Stimulated activated naive CD4-positive, alpha-beta T cell (primary cell): ENCODE measurements at regions not wholly inside any gene's neighbourhood (a gene's known extent, or its start where the extent isn't known, plus 50 kb on each side); places are given as distances from the start of the nearest gene placed in this dataset.

Experiments used
- DNase-seq, 6 experiments: peaks; one replicate each; lab custom pipeline; 2025; lab: John Stamatoyannopoulos, UW

DNA sequence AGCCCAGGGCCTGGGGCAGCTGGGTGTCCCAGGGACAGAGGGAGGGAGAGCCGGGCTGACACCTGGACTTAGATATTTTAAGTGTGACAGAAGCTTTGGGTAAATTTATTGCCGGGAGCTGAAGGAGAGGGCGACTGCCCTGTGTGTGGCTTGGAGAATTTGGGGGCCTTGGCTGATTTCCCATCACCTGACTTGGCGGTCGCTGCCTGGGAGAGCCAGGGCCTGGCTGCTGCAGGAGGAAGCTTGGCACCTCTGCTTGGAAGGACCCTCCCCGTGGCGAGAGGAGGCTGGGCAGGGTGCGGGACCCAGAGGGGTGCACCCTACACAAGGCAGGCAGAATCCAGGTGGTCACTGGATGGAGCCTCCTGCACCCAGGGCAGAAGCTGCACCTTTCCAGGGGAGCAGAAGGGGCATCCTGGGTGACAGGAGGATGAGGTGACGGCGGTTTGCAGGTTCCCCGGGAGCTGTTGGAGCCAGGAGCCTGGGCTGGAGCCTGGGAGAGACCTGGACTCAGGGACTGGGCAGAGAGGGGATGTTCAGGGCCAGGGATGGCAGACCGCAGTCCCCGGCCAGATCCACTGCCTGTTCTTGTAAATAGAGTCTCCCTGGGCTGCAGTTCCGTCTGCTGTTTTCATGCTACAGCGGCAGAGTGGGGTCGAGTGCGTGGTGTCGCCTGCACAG lies 72.0 kb downstream of the RGS12 start:
- no peak for DNase-seq

DNA sequence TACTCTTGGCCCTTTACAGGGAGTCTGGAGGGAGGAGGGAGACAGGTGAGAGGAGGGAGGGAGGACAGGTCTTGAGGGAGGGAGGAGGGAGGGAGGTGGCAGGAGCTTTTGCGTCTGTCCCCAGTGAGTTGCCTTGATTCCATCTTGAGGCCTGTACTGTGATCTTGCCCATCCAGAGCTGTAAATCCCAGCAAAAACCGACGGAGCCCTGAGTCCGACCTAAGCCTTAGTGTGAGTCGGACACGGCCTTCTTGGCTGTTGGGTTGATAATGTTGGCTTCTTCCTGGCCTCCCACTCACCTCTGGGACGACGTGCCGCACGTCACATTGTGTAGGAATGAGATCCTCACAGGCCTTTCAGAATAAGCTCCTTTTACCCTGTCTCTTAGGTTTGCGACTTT lies 72.5 kb downstream of the RGS12 start:
- no peak for DNase-seq

GRCh38 chr4:3365871-3366842 lies 73.3 kb downstream of the RGS12 start:
- DNase-seq: no peak

DNA sequence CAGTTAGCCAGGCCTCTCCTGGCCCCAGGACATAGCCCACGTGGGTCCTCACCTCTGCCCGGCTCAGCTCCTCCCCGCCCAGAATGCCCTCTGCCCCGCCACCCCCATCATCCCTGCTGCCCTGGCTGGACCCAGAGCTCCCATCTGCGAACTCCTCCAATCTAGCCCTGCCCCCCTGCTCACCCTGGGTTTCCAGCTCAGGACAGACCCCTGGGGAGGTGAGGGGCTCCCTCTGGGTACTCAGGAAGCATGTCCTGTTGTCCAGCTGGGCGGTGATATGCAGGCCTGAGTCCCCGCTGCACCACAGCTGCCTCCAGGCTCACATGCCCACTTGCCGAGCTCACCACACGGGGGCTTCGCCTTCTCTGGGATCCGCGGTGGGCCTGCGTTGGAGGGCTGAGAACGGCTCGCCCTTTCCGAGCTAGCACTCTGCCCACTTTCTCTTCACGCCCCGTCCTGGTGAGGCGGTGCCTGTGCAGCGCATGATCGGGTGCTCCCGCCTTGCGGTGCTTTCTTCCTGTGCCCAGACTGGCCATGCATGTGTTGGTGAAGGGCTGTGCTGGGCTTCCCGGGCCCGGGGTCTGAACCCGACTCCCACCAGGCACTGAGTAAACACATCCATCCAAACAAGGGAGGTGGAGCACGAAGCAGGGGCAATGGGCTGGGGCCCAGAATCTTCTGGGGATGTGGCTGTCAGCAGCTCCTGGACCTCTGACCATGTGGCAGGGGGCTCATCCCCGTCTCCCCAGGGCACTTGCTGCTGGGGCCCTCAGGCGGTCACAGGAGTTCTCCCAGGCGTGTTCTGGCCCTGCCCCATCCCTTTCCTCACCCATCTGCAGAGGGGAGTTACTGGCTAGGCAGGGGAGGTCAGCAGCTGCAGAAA lies 74.3 kb downstream of the RGS12 start:
- DNase-seq: no peak

DNA sequence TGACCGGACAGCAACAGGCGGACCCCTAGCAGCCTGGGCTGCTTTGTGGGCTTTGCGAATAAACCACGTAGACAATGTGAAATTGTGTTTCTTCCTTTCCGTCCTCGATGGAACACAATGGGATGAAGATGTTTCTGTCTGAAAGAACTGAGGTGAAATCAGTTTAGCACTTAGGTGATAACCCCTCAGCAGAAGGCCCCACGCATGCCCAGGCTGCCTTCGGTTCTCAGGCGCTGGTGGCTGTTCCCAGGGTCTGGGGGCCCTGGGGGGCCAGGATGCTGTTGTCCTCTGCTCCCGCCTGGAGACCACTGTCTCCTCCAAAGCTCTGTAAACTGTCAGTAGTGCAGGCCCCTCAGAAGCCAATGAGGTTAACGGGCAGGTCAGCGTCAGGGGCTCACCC lies 73.9 kb upstream of the HGFAC start:
- no peak for DNase-seq

DNA sequence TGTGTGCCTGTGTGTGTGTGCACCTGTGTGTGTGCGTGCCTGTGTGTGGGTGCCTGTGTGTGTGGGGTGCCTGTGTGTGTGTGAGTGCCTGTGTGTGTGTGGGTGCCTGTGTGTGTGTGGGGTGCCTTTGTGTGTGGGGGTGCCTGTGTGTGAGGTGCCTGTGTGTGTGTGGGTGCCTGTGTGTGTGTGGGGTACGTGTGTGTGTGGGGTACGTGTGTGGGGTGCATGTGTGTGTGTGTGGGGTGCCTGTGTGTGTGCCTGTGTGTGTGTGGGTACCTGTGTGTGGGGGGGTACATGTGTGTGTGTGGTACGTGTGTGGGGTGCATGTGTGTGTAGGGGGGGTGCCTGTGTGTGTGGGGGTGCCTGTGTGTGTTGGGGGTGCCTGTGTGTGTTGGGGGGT lies 73.4 kb upstream of the HGFAC start:
- no peak for DNase-seq

- DNase-seq: peak in 1 of 6 experiments; percentile 17
Observed at GRCh38 chr4:3368841-3369760, 72.7 kb upstream of the HGFAC start.

DNA sequence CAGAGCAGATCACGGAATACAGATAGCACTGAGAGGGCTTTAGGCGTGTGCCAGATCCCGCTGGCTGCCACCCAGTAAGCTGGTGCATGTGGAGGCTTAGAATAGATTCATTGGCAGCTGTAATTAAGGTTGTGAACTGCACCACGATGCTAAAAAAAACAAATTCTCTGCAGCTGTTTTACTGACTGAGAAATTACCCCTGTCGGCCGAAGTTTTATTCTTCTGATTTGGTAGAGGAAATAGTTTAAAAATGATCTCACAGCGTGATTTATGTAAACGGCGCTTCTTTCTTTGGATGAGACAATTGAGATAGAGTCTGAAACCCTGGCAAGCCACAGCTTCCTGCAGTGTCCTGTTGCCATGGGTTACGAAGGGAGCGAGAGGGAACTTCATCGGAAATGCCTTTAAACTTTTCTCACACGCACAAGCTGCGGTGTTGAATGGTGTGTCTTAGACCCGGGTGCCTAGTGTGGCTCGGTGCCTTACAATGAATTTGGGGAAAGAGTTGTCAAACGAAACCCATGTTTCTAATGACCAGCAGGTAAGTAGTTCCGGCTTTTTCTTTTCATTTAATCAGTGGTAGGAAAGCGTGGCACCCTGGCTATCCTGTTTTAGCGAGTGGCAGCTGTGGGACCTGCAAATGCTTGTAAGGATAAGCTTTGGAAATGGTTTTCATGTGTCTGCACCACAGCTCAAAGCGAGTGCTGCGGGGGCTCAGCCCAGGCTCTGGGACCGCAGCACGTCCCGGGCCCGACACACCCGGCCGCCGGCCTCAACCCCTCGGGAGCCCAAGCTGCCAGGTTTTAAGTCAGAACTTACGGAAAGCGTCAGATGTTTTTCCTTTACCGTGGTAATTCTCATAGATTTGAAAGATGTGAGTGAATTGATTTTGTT lies 71.7 kb upstream of the HGFAC start:
- peak in 5 of 6 experiments; percentile 26 to 64 (median 59) for DNase-seq

GRCh38 chr4:3371033-3372001 lies 70.5 kb upstream of the HGFAC start:
- DNase-seq: no peak

GRCh38 chr4:3372264-3372932 lies 69.4 kb upstream of the HGFAC start:
- peak in 1 of 6 experiments; percentile 32 for DNase-seq

GRCh38 chr4:3372933-3373465 lies 68.8 kb upstream of the HGFAC start:
- peak in 1 of 6 experiments; percentile 32 for DNase-seq

GRCh38 chr4:3373468-3373867 lies 68.3 kb upstream of the HGFAC start:
- no peak for DNase-seq

DNA sequence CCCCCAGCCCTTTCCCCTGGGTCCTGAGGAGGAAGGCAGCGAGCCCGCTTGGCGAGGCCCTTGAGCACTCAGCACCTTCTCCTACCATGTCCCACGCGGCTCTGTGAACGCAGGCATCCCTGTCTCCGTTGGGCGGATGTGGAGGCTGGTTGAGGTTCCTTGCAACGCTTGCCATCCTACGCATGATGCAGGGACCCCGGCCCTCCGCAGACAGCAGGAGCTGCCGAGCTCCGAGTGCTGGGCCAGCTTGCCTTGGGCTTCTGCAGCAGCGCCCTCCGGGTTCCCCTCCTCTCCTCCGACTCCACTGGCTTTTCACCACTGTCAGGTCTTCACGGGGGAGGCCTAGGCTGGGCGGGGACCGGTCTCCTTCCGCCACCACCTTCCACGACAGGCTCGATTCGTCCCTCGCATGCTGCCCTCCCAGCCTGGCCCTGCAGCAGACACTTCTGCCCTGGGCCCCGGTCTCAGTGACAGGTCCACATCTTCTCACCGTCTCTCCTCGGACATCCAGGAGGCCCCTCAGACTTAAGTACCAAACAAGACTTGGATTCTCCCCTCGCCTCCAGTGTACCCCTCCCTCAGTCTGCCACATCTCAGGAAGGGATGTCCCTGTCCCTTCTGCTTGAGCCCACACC lies 67.6 kb upstream of the HGFAC start:
- DNase-seq: no peak

- no peak for DNase-seq
Observed at GRCh38 chr4:3374667-3375066, 67.1 kb upstream of the HGFAC start.

DNA sequence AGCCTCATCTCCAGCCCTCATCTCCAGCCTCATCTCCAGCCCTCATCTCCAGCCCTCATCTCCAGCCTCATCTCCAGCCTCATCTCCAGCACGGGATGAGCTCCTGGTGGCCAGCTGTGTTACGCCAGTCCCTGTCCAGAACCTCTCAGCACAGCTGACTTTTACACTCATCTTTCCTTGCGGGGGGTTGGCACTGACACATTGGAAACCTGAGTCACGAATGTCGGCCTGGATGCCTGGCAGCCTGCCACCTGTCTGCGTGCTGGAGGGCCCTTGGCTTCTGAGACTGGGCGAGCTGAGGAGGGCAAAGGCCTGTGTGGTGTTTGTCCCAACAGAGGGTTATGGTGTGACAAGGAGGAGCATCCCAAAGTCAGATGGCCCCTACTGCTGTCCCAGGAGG lies 66.1 kb upstream of the HGFAC start:
- no peak for DNase-seq

- DNase-seq: no peak
Observed at GRCh38 chr4:3376266-3376665, 65.5 kb upstream of the HGFAC start.

GRCh38 chr4:3377557-3377956 lies 64.2 kb upstream of the HGFAC start:
- no peak for DNase-seq
